GM12865 (cell line): ENCODE measurements at regions not wholly inside any gene's neighbourhood (a gene's known extent, or its start where the extent isn't known, plus 50 kb on each side); places are given as distances from the start of the nearest gene placed in this dataset.

ENCODE experiments used
- DNase-seq: peaks from one replicate; pipeline ENCODE4 v3.0.0; 2010; ENCODE audit warnings: low read depth
- H3K4me3 ChIP-seq: 2 replicates; pipeline ENCODE4 v1.5.1; 2011; ENCODE audit warnings: mild to moderate bottlenecking, low read depth, low read length, control low read depth
- CTCF ChIP-seq: IDR thresholded peaks from 2 replicates; pipeline ENCODE4 v1.5.1; 2011; ENCODE audit warnings: low read length, control low read depth, low read depth, inconsistent platforms; ENCODE audit not compliant: insufficient read depth; ENCODE audit errors: missing control alignments

GRCh38 chr2:190802129-190802528 is 78.5 kb upstream of the GLS start:
- no peak overlapping the region for H3K4me3 ChIP-seq
- TF ChIP-seq CTCF: no peak
- DNase-seq: no peak

GRCh38 chr2:190802626-190803209 is 77.9 kb upstream of the GLS start:
- TF ChIP-seq CTCF: no peak
- no peak overlapping the region for H3K4me3 ChIP-seq
- DNase-seq: no peak

GRCh38 chr2:190804182-190804795 is 76.3 kb upstream of the GLS start:
- TF ChIP-seq CTCF: peak; percentile 39
- no peak overlapping the region for H3K4me3 ChIP-seq
- DNase-seq: no peak

DNA sequence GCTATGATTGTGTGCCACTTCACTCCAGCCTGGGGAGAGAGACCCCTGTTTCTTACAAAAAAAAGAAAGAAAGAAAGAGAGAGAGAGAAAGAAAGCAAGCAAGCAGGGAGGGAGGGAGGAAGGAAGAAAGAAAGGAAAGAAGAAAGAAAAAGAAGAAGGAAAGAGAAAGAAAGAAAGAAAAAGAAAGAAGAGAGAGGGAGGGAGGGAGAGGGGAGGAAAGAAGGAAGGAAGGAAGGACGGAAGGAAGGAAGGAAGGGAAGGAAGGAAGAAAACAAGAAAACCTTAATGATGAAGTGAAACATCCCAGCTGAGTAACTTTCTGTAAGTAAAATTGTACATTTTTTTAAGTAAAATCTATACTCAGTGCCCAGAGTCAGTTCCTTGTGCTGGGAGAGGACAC is 75.5 kb upstream of the GLS start:
- no peak for DNase-seq
- no peak overlapping the region for H3K4me3 ChIP-seq
- no peak for TF ChIP-seq CTCF

DNA sequence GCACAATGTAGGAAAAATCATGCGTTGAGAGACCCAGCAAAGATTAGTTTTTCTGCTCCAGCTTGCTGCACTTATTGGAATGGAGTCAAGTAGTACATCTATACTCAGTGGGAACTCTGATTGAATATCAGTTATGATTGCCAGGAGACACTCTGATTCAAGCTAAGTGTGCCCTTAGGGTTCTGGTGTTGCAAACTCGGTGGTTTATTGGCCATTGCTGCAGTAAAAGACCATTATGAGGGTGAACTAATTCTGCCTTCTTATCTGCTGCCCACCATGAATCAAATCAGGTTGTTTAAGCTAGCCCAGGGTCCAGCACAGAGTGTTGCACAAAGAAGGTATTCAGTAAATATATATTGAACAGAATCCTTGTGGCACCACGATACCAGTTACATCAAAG is 74.8 kb upstream of the GLS start:
- no peak for TF ChIP-seq CTCF
- no peak for DNase-seq

DNA sequence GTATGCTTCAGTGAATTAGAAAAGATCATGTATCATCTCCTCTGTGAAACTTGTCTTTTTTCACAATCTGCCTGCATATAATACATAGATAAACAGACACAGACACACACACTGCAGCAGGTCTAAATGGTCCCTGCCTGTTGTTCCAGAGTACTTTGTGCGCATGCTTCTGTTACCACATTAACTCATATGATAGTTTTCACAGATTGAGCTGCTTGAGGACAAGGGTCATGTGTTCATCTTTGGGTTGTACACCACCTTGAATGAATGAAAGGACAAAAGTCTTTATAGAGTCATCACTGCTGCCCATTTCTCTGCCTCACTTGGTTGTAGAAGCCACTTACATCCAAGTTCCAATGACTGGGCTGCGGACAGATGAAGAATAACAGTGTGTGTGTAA is 72.7 kb upstream of the GLS start:
- no peak for DNase-seq
- H3K4me3 ChIP-seq: no peak overlapping the region
- no peak for TF ChIP-seq CTCF

More for the DNA sequence above, 74.8 kb upstream of the GLS start:
- H3K4me3 ChIP-seq: no peak overlapping the region
